ENCODE measurements at regions not wholly inside any gene's neighbourhood (a gene's known extent, or its start where the extent isn't known, plus 50 kb on each side); places are given as distances from the start of the nearest gene placed in this dataset.

GRCh38 chr4:24703298-24703697 is 92.1 kb upstream of the SOD3 start:
- 96 to 100% (median 98%) methylated on average over 2 of the region's 2 CpGs for WGBS, 5 donors
- no peaks in the 10 kb centered on the region for H3K4me1 ChIP-seq
- H3K36me3 ChIP-seq: no peaks in the 10 kb centered on the region
- H3K27me3 ChIP-seq: no peaks in the 10 kb centered on the region
- intact Hi-C loops (cut with DNase I; ENCODE audit: low total_unique reads): no loop called here
- DNase-seq: no peak
- H3K9me3 ChIP-seq: no peaks in the 10 kb centered on the region
- H3K4me3 ChIP-seq: no peak overlapping the region
- H3K27ac ChIP-seq: no peak overlapping the region
- TF ChIP-seq EP300 (IDR thresholded peaks at IDR 0.05) (no peak), POLR2A (IDR thresholded peaks at IDR 0.05) (no peak), POLR2AphosphoS5 (IDR thresholded peaks at IDR 0.05) (no peak)
- TF ChIP-seq, protein P1, sequence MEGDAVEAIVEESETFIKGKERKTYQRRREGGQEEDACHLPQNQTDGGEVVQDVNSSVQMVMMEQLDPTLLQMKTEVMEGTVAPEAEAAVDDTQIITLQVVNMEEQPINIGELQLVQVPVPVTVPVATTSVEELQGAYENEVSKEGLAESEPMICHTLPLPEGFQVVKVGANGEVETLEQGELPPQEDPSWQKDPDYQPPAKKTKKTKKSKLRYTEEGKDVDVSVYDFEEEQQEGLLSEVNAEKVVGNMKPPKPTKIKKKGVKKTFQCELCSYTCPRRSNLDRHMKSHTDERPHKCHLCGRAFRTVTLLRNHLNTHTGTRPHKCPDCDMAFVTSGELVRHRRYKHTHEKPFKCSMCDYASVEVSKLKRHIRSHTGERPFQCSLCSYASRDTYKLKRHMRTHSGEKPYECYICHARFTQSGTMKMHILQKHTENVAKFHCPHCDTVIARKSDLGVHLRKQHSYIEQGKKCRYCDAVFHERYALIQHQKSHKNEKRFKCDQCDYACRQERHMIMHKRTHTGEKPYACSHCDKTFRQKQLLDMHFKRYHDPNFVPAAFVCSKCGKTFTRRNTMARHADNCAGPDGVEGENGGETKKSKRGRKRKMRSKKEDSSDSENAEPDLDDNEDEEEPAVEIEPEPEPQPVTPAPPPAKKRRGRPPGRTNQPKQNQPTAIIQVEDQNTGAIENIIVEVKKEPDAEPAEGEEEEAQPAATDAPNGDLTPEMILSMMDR (IDR thresholded peaks at IDR 0.05): no peak

- no peak for TF ChIP-seq POLR2A (IDR thresholded peaks at IDR 0.05)
- no peak for TF ChIP-seq EP300 (IDR thresholded peaks at IDR 0.05)
- TF ChIP-seq, protein P1 (IDR thresholded peaks at IDR 0.05): no peak
- no peak for TF ChIP-seq POLR2AphosphoS5 (IDR thresholded peaks at IDR 0.05)
- Histone ChIP-seq H3K27ac (no peak overlapping the region), H3K4me3 (no peak overlapping the region), H3K9me3 (no peaks in the 10 kb centered on the region), H3K36me3 (no peaks in the 10 kb centered on the region), H3K4me1 (no peaks in the 10 kb centered on the region), H3K27me3 (no peaks in the 10 kb centered on the region)
- intact Hi-C loops (cut with DNase I; ENCODE audit: low total_unique reads): no loop called here
- 52 to 71% (median 59%) methylated on average over 6 of the region's 6 CpGs for WGBS, 5 donors
- no peak for DNase-seq
Observed at GRCh38 chr4:24704149-24704548, 91.2 kb upstream of the SOD3 start.

DNA sequence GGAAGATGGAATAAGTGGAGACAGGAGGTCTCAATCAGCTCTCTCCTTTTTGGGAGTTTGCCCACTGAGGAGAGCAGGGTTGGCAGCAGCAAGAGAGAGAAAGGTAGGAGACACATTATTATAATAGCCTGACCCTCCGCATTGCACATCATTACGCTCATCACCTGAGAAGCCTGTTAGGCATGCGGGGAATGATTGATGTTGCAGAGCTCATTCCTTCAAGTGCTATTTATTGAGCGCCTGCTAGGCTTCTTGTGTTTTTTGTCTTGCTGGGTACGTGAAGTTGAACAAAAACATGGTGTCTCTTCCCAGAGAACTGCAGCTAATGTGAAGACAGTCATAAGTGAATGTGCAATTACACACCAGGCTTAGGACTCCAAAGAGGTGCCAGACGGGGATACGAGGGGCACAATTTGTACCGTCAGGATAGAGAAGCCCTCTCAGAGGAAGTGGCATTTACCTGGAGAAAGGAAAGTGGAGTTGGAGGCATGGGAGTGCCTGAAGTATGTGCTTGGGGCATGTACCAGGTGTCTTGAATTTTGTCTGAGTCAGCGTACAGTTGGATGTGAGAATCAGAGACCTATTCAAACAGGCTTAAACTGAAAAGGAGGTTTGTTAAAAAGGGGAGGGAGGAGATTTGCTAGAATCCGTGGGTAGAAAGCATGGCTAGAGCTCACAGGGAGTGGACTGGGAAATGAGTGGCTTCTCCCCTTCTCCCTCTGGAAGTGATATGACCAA is 90.2 kb upstream of the SOD3 start:
- H3K36me3 ChIP-seq: no peaks in the 10 kb centered on the region
- no peak overlapping the region for H3K27ac ChIP-seq
- H3K27me3 ChIP-seq: no peaks in the 10 kb centered on the region
- H3K4me3 ChIP-seq: no peak overlapping the region
- TF ChIP-seq EP300 (IDR thresholded peaks at IDR 0.05) (no peak), POLR2AphosphoS5 (IDR thresholded peaks at IDR 0.05) (no peak), POLR2A (IDR thresholded peaks at IDR 0.05) (no peak)
- TF ChIP-seq, protein P1 (IDR thresholded peaks at IDR 0.05): no peak
- no peak for DNase-seq
- intact Hi-C loops (cut with DNase I; ENCODE audit: low total_unique reads): no loop called here
- 87 to 94% (median 90%) methylated on average over 10 of the region's 10 CpGs for WGBS, 5 donors
- no peaks in the 10 kb centered on the region for H3K4me1 ChIP-seq
- H3K9me3 ChIP-seq: peaks cover 0 to 1% (median 0%) of the 10 kb centered on the region in 4 donors

- no peak for DNase-seq
- Histone ChIP-seq H3K4me3 (no peak overlapping the region), H3K27ac (no peak overlapping the region), H3K27me3 (no peaks in the 10 kb centered on the region), H3K36me3 (no peaks in the 10 kb centered on the region), H3K4me1 (no peaks in the 10 kb centered on the region), H3K9me3 (peaks cover 0 to 15% (median 7%) of the 10 kb centered on the region in 4 donors)
- TF ChIP-seq, protein P1 (IDR thresholded peaks at IDR 0.05): no peak
- TF ChIP-seq POLR2A (IDR thresholded peaks at IDR 0.05) (no peak), EP300 (IDR thresholded peaks at IDR 0.05) (no peak), POLR2AphosphoS5 (IDR thresholded peaks at IDR 0.05) (no peak)
- intact Hi-C loops (cut with DNase I; ENCODE audit: low total_unique reads): no loop called here
- 47 to 92% (median 48%) methylated on average over 2 of the region's 2 CpGs for WGBS, 5 donors
Observed at GRCh38 chr4:24713604-24714003, 81.8 kb upstream of the SOD3 start.
